GM19397 (cell line): ENCODE measurements at regions not wholly inside any gene's neighbourhood (a gene's known extent, or its start where the extent isn't known, plus 50 kb on each side); places are given as distances from the start of the nearest gene placed in this dataset.
"Not testable (repeated sequence)": the region's sequence is repeated elsewhere in the genome, so short reads cannot be mapped to it uniquely, and the experiment has no call there.

Experiments used
- ATAC-seq: cut with Tn5 transposase; IDR thresholded peaks from one replicate; pipeline ENCODE4 v1.9.1; 2021; ENCODE audit warnings: mild to moderate bottlenecking, moderate library complexity; ENCODE audit not compliant: unreplicated experiment

- ATAC-seq: peak; percentile 86
Observed at GRCh38 chr2:142585785-142586184, 291.7 kb upstream of the KYNU start.

GRCh38 chr2:142582317-142582716 is 295.1 kb upstream of the KYNU start:
- no peak for ATAC-seq

GRCh38 chr2:142581491-142581890 is 296.0 kb upstream of the KYNU start:
- no peak for ATAC-seq

- no peak for ATAC-seq
Observed at GRCh38 chr2:142580691-142581090, 296.8 kb upstream of the KYNU start.

- no peak for ATAC-seq
Observed at GRCh38 chr2:142575561-142575960, 301.9 kb upstream of the KYNU start.

GRCh38 chr2:142574388-142574787 is 303.1 kb upstream of the KYNU start:
- ATAC-seq: no peak

- no peak for ATAC-seq
Observed at GRCh38 chr2:142572346-142573132, 304.9 kb upstream of the KYNU start.

GRCh38 chr2:142571934-142572333 is 305.5 kb upstream of the KYNU start:
- no peak for ATAC-seq

- no peak for ATAC-seq
Observed at GRCh38 chr2:142562900-142563299, 314.6 kb upstream of the KYNU start.

- ATAC-seq: no peak
Observed at GRCh38 chr2:142561656-142562055, 315.8 kb upstream of the KYNU start.

GRCh38 chr2:142557391-142557790 is 320.1 kb upstream of the KYNU start:
- ATAC-seq: no peak

- ATAC-seq: not testable (repeated sequence)
Observed at GRCh38 chr2:142545999-142546398, 331.5 kb upstream of the KYNU start.

- ATAC-seq: no peak
Observed at GRCh38 chr2:142545036-142545435, 332.4 kb upstream of the KYNU start.

GRCh38 chr2:142544173-142544572 is 333.3 kb upstream of the KYNU start:
- no peak for ATAC-seq

GRCh38 chr2:142542431-142542910 is 335.0 kb upstream of the KYNU start:
- no peak for ATAC-seq

GRCh38 chr2:142536966-142537365 is 340.5 kb upstream of the KYNU start:
- no peak for ATAC-seq

GRCh38 chr2:142536492-142536891 is 341.0 kb upstream of the KYNU start:
- ATAC-seq: no peak

GRCh38 chr2:142535311-142535710 is 342.2 kb upstream of the KYNU start:
- ATAC-seq: no peak

GRCh38 chr2:142533177-142533576 is 344.3 kb upstream of the KYNU start:
- ATAC-seq: no peak

GRCh38 chr2:142531377-142531776 is 346.1 kb upstream of the KYNU start:
- no peak for ATAC-seq

- ATAC-seq: no peak
Observed at GRCh38 chr2:142525720-142526119, 351.7 kb upstream of the KYNU start.

- no peak for ATAC-seq
Observed at GRCh38 chr2:142521492-142521891, 356.0 kb upstream of the KYNU start.

GRCh38 chr2:142515493-142515892 is 362.0 kb upstream of the KYNU start:
- no peak for ATAC-seq
